Kidney glomerular epithelial cell (primary cell): ENCODE measurements at regions not wholly inside any gene's neighbourhood (a gene's known extent, or its start where the extent isn't known, plus 50 kb on each side); places are given as distances from the start of the nearest gene placed in this dataset.
A peak's percentile ranks its signal among the peaks of the same experiment; 100 is the strongest.

ENCODE experiments used
- DNase-seq: peaks from one replicate; lab custom pipeline; 2025; lab: John Stamatoyannopoulos, UW

- DNase-seq, result no peak
Observed at GRCh38 chr10:106520698-106521097, 643.8 kb downstream of the SORCS1 start.

- DNase-seq, result no peak
Observed at GRCh38 chr10:106519376-106520030, 645.0 kb downstream of the SORCS1 start.

GRCh38 chr10:106515206-106515790, 649.2 kb downstream of the SORCS1 start:
- peak; percentile 46 for DNase-seq

- peak; percentile 11 for DNase-seq
Observed at GRCh38 chr10:106513352-106513771, 651.1 kb downstream of the SORCS1 start.

- DNase-seq, result no peak
Observed at GRCh38 chr10:106511917-106512316, 652.6 kb downstream of the SORCS1 start.

- no peak for DNase-seq
Observed at GRCh38 chr10:106508950-106509349, 655.6 kb downstream of the SORCS1 start.

- peak; percentile 15 for DNase-seq
Observed at GRCh38 chr10:106506526-106507283, 657.8 kb downstream of the SORCS1 start.

- no peak for DNase-seq
Observed at GRCh38 chr10:106504536-106504935, 660.0 kb downstream of the SORCS1 start.

- no peak for DNase-seq
Observed at GRCh38 chr10:106502641-106503040, 661.9 kb downstream of the SORCS1 start.

GRCh38 chr10:106500925-106501525, 663.5 kb downstream of the SORCS1 start:
- DNase-seq, result no peak

- no peak for DNase-seq
Observed at GRCh38 chr10:106500041-106500924, 664.2 kb downstream of the SORCS1 start.

- DNase-seq, result no peak
Observed at GRCh38 chr10:106499448-106499847, 665.1 kb downstream of the SORCS1 start.

- no peak for DNase-seq
Observed at GRCh38 chr10:106498675-106499074, 665.8 kb downstream of the SORCS1 start.

GRCh38 chr10:106495931-106496330, 668.6 kb downstream of the SORCS1 start:
- no peak for DNase-seq

GRCh38 chr10:106493751-106494150, 670.8 kb downstream of the SORCS1 start:
- DNase-seq, result no peak

GRCh38 chr10:106493226-106493625, 671.3 kb downstream of the SORCS1 start:
- no peak for DNase-seq

- no peak for DNase-seq
Observed at GRCh38 chr10:106487726-106488125, 676.8 kb downstream of the SORCS1 start.

- no peak for DNase-seq
Observed at GRCh38 chr10:106481598-106482275, 682.8 kb downstream of the SORCS1 start.

- DNase-seq, result no peak
Observed at GRCh38 chr10:106479636-106480035, 684.9 kb downstream of the SORCS1 start.

- DNase-seq, result no peak
Observed at GRCh38 chr10:106474876-106475275, 689.6 kb downstream of the SORCS1 start.

GRCh38 chr10:106473129-106473685, 691.3 kb downstream of the SORCS1 start:
- no peak for DNase-seq
